WTC11 (cell line): ENCODE measurements at regions not wholly inside any gene's neighbourhood (a gene's known extent, or its start where the extent isn't known, plus 50 kb on each side); places are given as distances from the start of the nearest gene placed in this dataset.
A peak's percentile ranks its signal among the peaks of the same experiment; 100 is the strongest.

ENCODE experiments used
- ATAC-seq: fragments of 200-7000 bp; cut with Tn5 transposase; 2 replicates; pipeline ENCODE4 v1.10.0; 2021; ENCODE audit warnings: mild to moderate bottlenecking, moderate library complexity
- CTCF ChIA-PET: fragments of 300-600 bp; sonication (Branson Sonifier 250); formaldehyde crosslinking; loops from one replicate; lab custom pipeline; 2021; ENCODE audit warnings: antibody characterized with exemption; lab: Charles Lee
- POLR2A ChIA-PET: fragments of 350-600 bp; sonication (Branson Sonifier 250); formaldehyde crosslinking; loops from one replicate; lab custom pipeline; 2021; ENCODE audit warnings: antibody characterized with exemption; lab: Charles Lee
- DNase-seq: peaks from one replicate; pipeline ENCODE4 v3.0.0; 2021; ENCODE audit warnings: low spot score
- H3K27ac Mint-ChIP-seq: 2 replicates; pipeline ENCODE4 v1.8.0; 2021; ENCODE audit warnings: mixed read lengths
- H3K27me3 Mint-ChIP-seq: 2 replicates; pipeline ENCODE4 v1.8.0; 2021; ENCODE audit warnings: low read depth, mild to moderate bottlenecking, moderate library complexity, mixed read lengths
- H3K36me3 Mint-ChIP-seq: 2 replicates; pipeline ENCODE4 v1.8.0; 2021; ENCODE audit warnings: mixed read lengths
- H3K4me1 Mint-ChIP-seq: 2 replicates; pipeline ENCODE4 v1.8.0; 2022; ENCODE audit warnings: mixed read lengths
- H3K4me3 Mint-ChIP-seq: 2 replicates; pipeline ENCODE4 v1.8.0; 2021; ENCODE audit warnings: mild to moderate bottlenecking, moderate library complexity, mixed read lengths
- H3K9me3 Mint-ChIP-seq: 2 replicates; pipeline ENCODE4 v1.8.0; 2021; ENCODE audit warnings: mixed read lengths
- CREB1 ChIP-seq: sonication (generic); formaldehyde crosslinking; IDR thresholded peaks from 2 replicates; pipeline ENCODE4 v1.8.0; 2023; ENCODE audit warnings: mild to moderate bottlenecking, missing genetic modification reagents
- CREM ChIP-seq: sonication (generic); formaldehyde crosslinking; IDR thresholded peaks from 2 replicates; pipeline ENCODE4 v1.8.1; 2022; ENCODE audit warnings: mild to moderate bottlenecking, missing genetic modification reagents, moderate library complexity
- EMX1 ChIP-seq: fragments of 250-450 bp; sonication (Bioruptor Pico); IDR thresholded peaks from 2 replicates; pipeline ENCODE4 v1.8.0; 2021; ENCODE audit warnings: mild to moderate bottlenecking
- GABPB1 ChIP-seq: sonication (generic); formaldehyde crosslinking; IDR thresholded peaks from 2 replicates; pipeline ENCODE4 v1.8.1; 2023; ENCODE audit warnings: mild to moderate bottlenecking, missing genetic modification reagents
- HMGA2 ChIP-seq: fragments of 250-450 bp; sonication (Bioruptor Pico); IDR thresholded peaks from 2 replicates; pipeline ENCODE4 v1.4.0; 2021; ENCODE audit warnings: mild to moderate bottlenecking, moderate library complexity
- IRF2 ChIP-seq: sonication (generic); formaldehyde crosslinking; IDR thresholded peaks from 2 replicates; pipeline ENCODE4 v1.8.0; 2022; ENCODE audit warnings: low read depth, missing genetic modification reagents, borderline replicate concordance
- JAZF1 ChIP-seq: fragments of 250-450 bp; sonication (Bioruptor Pico); IDR thresholded peaks from 2 replicates; pipeline ENCODE4 v1.9.0; 2021; ENCODE audit warnings: moderate library complexity, mild to moderate bottlenecking, inconsistent platforms
- JUN ChIP-seq: sonication (generic); formaldehyde crosslinking; IDR thresholded peaks from 2 replicates; pipeline ENCODE4 v1.8.0; 2023; ENCODE audit warnings: mild to moderate bottlenecking, missing genetic modification reagents
- MAX ChIP-seq: sonication (generic); formaldehyde crosslinking; IDR thresholded peaks from 2 replicates; pipeline ENCODE4 v1.8.0; 2022; ENCODE audit warnings: mild to moderate bottlenecking, missing genetic modification reagents
- NFATC4 ChIP-seq: fragments of 250-450 bp; sonication (Bioruptor Pico); IDR thresholded peaks from 2 replicates; pipeline ENCODE4 v1.9.0; 2021; ENCODE audit warnings: mild to moderate bottlenecking
- NFE2L1 ChIP-seq: sonication (generic); formaldehyde crosslinking; IDR thresholded peaks from 2 replicates; pipeline ENCODE4 v1.8.1; 2023; ENCODE audit warnings: missing genetic modification reagents
- PRDM15 ChIP-seq: sonication (generic); formaldehyde crosslinking; IDR thresholded peaks from 2 replicates; pipeline ENCODE4 v1.8.0; 2022; ENCODE audit warnings: missing genetic modification reagents
- SP1 ChIP-seq: sonication (generic); formaldehyde crosslinking; conservative IDR thresholded peaks from 2 replicates; pipeline ENCODE4 v1.8.1; 2022; ENCODE audit warnings: missing genetic modification reagents
- TEAD1 ChIP-seq: sonication (generic); formaldehyde crosslinking; IDR thresholded peaks from 2 replicates; pipeline ENCODE4 v1.8.0; 2022; ENCODE audit warnings: mild to moderate bottlenecking, missing genetic modification reagents
- ZNF121 ChIP-seq: sonication (generic); formaldehyde crosslinking; IDR thresholded peaks from 2 replicates; pipeline ENCODE4 v1.8.0; 2023; ENCODE audit warnings: missing genetic modification reagents
- TF ChIP-seq, protein P1 (sequence below): sonication (generic); formaldehyde crosslinking; IDR thresholded peaks from 2 replicates; pipeline ENCODE4 v1.8.1; 2022; ENCODE audit warnings: low read depth, mild to moderate bottlenecking, moderate library complexity, missing genetic modification reagents, borderline replicate concordance
- TF ChIP-seq, protein P2 (sequence below): fragments of 200-600 bp; IDR thresholded peaks from 2 replicates; pipeline ENCODE4 v1.8.0; 2022; ENCODE audit warnings: antibody characterized with exemption
- TF ChIP-seq, protein P3 (sequence below): sonication (generic); formaldehyde crosslinking; IDR thresholded peaks from 2 replicates; pipeline ENCODE4 v1.8.0; 2023; ENCODE audit warnings: mild to moderate bottlenecking, missing genetic modification reagents

GRCh38 chr2:224284134-224284946 lies 117.6 kb downstream of the FAM124B start:
- Mint-ChIP-seq H3K36me3 (no peaks in the 10 kb centered on the region), H3K27ac (no peak overlapping the region), H3K27me3 (no peaks in the 10 kb centered on the region), H3K9me3 (no peaks in the 10 kb centered on the region), H3K4me3 (no peak overlapping the region), H3K4me1 (no peaks in the 10 kb centered on the region; the same call in 1 of the 2 replicates)
- peak; percentile 71 for ATAC-seq
- TF ChIP-seq SP1 (no peak), HMGA2 (CRISPR knock-in tag) (no peak), ZNF121 (CRISPR knock-in tag) (peak; percentile 89), TEAD1 (CRISPR knock-in tag) (no peak), JAZF1 (CRISPR knock-in tag) (no peak), IRF2 (CRISPR knock-in tag) (no peak), GABPB1 (CRISPR knock-in tag) (peak; percentile 42; the same call in 1 of the 2 replicates), NFATC4 (CRISPR knock-in tag) (no peak)
- TF ChIP-seq, protein P1, sequence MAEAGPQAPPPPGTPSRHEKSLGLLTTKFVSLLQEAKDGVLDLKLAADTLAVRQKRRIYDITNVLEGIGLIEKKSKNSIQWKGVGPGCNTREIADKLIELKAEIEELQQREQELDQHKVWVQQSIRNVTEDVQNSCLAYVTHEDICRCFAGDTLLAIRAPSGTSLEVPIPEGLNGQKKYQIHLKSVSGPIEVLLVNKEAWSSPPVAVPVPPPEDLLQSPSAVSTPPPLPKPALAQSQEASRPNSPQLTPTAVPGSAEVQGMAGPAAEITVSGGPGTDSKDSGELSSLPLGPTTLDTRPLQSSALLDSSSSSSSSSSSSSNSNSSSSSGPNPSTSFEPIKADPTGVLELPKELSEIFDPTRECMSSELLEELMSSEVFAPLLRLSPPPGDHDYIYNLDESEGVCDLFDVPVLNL (CRISPR knock-in tag) = no peak
- TF ChIP-seq, protein P2, sequence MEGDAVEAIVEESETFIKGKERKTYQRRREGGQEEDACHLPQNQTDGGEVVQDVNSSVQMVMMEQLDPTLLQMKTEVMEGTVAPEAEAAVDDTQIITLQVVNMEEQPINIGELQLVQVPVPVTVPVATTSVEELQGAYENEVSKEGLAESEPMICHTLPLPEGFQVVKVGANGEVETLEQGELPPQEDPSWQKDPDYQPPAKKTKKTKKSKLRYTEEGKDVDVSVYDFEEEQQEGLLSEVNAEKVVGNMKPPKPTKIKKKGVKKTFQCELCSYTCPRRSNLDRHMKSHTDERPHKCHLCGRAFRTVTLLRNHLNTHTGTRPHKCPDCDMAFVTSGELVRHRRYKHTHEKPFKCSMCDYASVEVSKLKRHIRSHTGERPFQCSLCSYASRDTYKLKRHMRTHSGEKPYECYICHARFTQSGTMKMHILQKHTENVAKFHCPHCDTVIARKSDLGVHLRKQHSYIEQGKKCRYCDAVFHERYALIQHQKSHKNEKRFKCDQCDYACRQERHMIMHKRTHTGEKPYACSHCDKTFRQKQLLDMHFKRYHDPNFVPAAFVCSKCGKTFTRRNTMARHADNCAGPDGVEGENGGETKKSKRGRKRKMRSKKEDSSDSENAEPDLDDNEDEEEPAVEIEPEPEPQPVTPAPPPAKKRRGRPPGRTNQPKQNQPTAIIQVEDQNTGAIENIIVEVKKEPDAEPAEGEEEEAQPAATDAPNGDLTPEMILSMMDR = peak; percentile 51
- ChIA-PET POLR2A (interaction anchor here (2.6 kb wide), 1 partner anchor 314 kb away, joined by 8 read pairs; no protein-coding TSS in a partner anchor), CTCF (interaction anchor here (0.6 to 8.7 kb wide), 21 partner anchors 8 to 314 kb away, joined by 3 to 130 read pairs (median 3); partner anchors contain the start of gene SERPINE2)
- DNase-seq = peak; percentile 23

DNA sequence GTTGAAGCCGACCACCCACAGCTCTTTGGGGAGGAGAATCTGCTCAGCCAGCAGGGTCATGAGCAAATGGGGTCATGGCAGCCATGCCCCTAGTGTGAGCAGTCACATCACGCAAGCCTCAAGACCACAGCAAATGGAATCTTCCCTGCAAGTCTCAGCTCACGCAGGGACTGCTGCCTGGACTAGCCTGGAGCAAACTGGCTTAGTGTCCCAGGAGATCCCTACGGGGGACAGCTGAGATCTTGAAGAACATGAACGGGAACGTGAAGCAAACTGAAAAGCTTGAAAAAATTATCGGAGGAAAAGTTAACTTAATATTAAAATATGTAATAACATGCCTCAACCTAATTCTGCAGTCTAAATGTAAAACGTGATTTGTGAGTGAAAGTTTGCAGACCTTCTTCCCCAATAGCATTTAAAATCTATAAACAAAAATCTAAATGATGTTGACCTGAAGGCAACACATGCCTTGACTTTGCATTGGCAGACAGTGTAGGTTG lies 118.4 kb downstream of the FAM124B start:
- TF ChIP-seq PRDM15 (CRISPR knock-in tag) (no peak), CREB1 (CRISPR knock-in tag) (no peak), JUN (CRISPR knock-in tag) (no peak), CREM (no peak), MAX (CRISPR knock-in tag) (no peak), EMX1 (no peak), NFE2L1 (no peak)
- TF ChIP-seq, protein P3, sequence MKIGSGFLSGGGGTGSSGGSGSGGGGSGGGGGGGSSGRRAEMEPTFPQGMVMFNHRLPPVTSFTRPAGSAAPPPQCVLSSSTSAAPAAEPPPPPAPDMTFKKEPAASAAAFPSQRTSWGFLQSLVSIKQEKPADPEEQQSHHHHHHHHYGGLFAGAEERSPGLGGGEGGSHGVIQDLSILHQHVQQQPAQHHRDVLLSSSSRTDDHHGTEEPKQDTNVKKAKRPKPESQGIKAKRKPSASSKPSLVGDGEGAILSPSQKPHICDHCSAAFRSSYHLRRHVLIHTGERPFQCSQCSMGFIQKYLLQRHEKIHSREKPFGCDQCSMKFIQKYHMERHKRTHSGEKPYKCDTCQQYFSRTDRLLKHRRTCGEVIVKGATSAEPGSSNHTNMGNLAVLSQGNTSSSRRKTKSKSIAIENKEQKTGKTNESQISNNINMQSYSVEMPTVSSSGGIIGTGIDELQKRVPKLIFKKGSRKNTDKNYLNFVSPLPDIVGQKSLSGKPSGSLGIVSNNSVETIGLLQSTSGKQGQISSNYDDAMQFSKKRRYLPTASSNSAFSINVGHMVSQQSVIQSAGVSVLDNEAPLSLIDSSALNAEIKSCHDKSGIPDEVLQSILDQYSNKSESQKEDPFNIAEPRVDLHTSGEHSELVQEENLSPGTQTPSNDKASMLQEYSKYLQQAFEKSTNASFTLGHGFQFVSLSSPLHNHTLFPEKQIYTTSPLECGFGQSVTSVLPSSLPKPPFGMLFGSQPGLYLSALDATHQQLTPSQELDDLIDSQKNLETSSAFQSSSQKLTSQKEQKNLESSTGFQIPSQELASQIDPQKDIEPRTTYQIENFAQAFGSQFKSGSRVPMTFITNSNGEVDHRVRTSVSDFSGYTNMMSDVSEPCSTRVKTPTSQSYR (CRISPR knock-in tag) = no peak
- TF ChIP-seq, all 79 proteins: peak for 0
- ChIA-PET CTCF (interaction anchor here (0.7 to 8.7 kb wide), 9 partner anchors 9 to 313 kb away, joined by 3 to 130 read pairs (median 4); partner anchors contain the start of gene SERPINE2), POLR2A (interaction anchor here (2.6 kb wide), 1 partner anchor 313 kb away, joined by 8 read pairs; no protein-coding TSS in a partner anchor)
- ATAC-seq = 0 out of 2 replicates have a peak, but pooled peaks have one; percentile 18
- Mint-ChIP-seq H3K27me3 (no peaks in the 10 kb centered on the region), H3K36me3 (no peaks in the 10 kb centered on the region), H3K9me3 (no peaks in the 10 kb centered on the region), H3K4me3 (no peak overlapping the region), H3K4me1 (no peaks in the 10 kb centered on the region; the same call in 1 of the 2 replicates), H3K27ac (no peak overlapping the region; the same call in 1 of the 2 replicates)
- no peak for DNase-seq
